GM21529 (cell line): ENCODE measurements at regions not wholly inside any gene's neighbourhood (a gene's known extent, or its start where the extent isn't known, plus 50 kb on each side); places are given as distances from the start of the nearest gene placed in this dataset.
"Not testable (repeated sequence)": the region's sequence is repeated elsewhere in the genome, so short reads cannot be mapped to it uniquely, and the experiment has no call there.

ENCODE experiments used
- ATAC-seq: cut with Tn5 transposase; IDR thresholded peaks from one replicate; pipeline ENCODE4 v1.9.1; 2021; ENCODE audit not compliant: unreplicated experiment

DNA sequence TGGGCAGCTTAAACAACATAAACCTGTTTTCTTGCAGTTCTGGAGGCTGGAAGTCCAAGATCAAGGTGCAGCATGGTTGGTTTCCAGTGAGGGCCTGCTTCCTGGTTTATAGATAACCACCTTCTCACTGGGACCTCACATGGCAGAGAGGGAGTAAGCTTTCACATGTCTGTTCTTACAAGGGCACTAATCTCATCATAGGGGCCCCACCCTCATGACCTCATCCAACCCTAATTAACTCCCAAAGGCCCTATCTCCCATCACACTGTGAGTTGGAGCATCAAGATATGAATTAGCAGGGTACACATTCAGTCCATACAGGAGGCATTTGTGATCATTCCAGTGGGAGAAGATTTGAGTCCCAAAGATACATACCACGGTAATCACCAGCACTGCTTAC lies 50.5 kb upstream of the GRIN2A start:
- ATAC-seq = no peak

DNA sequence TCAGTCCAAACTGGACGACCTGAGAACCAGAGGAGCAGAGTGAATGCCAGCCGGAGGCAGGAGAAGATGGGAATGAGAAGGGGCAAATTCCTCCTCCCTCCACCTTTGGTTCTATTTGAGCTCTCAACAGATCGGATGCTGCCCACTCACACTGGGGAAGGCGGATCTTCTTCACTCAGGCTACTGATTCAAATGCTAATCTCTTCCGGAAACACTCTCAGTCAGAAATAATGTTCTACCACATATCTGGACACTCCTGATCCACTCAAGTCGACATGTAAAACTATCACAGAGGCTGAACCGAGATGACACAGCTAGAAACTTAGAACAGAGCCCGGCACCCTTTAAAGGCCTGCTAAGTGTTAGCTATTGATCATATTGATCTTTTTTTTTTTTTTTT lies 57.4 kb upstream of the GRIN2A start:
- no peak for ATAC-seq

GRCh38 chr16:10240854-10241613 lies 58.8 kb upstream of the GRIN2A start:
- ATAC-seq = no peak

GRCh38 chr16:10242097-10242496 lies 59.9 kb upstream of the GRIN2A start:
- ATAC-seq = no peak

DNA sequence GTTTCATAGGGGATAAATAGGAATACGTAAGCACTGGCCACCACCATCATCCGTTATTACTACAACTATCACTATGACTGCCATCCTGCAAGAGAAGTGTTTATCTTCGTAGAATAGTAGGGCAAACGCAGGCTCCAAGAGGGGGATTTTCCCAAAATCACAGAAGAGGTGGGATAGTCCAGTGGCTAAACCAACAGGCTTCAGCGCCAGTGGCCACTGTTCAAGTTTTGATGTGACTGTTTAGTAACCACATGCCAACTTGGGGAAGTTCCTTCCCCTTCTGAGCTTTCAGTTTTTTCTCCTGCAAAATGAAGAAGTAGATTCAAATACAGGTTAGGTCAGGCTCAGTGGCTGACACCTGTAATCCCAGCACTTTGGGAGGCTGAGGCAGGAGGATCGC lies 60.7 kb upstream of the GRIN2A start:
- ATAC-seq = no peak

DNA sequence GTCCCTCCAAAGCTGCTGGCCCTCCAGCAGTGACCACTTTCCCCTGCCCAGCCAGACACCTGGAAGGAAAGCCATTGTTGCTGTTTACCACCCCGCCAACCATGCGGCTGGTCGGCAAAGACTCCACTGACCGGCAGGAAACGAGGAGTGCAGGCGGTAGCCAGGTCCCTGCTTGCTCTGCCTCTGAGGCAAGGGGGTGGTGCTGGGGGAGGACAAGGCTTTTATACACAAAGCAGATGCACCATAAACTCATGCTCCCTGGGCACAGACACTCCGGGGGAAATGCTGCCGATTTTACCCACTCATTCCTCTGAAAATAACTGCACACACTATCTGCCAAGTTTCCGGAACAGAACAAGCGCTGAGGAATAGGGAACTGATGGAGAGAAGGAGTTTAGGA lies 62.8 kb upstream of the GRIN2A start:
- no peak for ATAC-seq

GRCh38 chr16:10250137-10250828 lies 68.1 kb upstream of the GRIN2A start:
- ATAC-seq = no peak

- no peak for ATAC-seq
Observed at GRCh38 chr16:10252155-10252554, 69.9 kb upstream of the GRIN2A start.

- ATAC-seq = no peak
Observed at GRCh38 chr16:10253409-10253808, 71.2 kb upstream of the GRIN2A start.

GRCh38 chr16:10255728-10256127 lies 73.5 kb upstream of the GRIN2A start:
- no peak for ATAC-seq

- ATAC-seq = no peak
Observed at GRCh38 chr16:10256784-10257641, 74.8 kb upstream of the GRIN2A start.

DNA sequence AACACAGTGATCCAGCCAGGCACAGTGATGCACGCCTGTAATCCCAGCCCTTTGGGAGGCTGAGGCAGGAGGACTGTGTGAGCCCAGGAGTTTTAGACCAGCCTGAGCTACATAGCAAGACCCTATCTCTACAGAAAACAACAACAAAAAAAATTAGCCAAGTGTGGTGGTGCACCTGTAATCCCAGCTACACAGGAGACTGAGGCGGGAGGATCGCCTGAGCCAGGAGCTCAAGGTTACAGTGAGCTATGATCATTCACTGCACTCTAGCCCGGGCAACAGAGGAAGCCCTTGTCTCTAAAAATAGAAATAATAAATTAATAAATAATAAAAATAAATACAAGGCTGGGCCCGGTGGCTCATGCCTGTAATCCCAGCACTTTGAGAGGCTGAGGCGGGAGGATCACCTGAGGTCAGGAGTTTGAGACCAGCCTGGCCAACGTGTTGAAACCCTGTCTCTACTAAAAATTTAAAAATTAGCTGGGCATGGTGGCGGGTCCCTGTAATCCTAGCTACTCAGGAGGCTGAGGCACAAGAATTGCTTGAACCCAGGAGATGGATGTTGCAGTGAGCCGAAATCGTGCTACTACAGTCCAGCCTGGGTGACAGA lies 75.5 kb upstream of the GRIN2A start:
- ATAC-seq = not testable (repeated sequence)

DNA sequence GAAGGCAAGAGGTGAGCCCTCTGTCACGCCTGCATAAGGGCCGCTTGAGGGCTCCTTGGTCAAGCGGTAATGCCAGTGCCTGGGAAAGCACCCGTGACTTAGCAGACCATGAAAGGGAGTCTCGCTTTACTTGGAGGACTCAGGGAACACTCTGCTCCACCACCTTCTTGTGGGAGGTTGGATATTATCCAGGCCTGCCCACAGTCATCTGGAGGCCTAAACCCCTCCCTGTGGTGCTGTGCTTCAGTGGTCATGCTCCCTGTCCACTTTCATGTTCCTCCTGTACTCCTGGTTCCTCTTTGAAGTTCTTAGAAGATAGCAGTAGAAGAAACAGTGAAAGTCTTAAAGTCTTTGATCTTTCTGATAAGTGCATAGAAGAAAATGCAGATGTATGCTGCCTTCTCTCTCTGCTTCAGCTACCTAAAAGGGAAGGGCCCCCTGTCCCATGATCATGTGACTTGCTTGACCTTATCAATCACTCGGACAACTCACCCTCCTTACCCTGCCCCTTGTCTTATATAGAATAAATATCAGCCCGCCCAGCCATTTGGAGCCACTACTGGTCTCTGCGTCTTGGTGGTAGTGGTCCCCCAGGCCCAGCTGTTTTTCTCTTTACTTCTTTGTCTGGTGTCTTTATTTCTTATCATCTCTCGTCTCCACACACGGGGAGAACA lies 76.8 kb upstream of the GRIN2A start:
- not testable (repeated sequence) for ATAC-seq

GRCh38 chr16:10261077-10261476 lies 78.8 kb upstream of the GRIN2A start:
- no peak for ATAC-seq

GRCh38 chr16:10261526-10261925 lies 79.3 kb upstream of the GRIN2A start:
- not testable (repeated sequence) for ATAC-seq

GRCh38 chr16:10262377-10263132 lies 80.3 kb upstream of the GRIN2A start:
- no peak for ATAC-seq

DNA sequence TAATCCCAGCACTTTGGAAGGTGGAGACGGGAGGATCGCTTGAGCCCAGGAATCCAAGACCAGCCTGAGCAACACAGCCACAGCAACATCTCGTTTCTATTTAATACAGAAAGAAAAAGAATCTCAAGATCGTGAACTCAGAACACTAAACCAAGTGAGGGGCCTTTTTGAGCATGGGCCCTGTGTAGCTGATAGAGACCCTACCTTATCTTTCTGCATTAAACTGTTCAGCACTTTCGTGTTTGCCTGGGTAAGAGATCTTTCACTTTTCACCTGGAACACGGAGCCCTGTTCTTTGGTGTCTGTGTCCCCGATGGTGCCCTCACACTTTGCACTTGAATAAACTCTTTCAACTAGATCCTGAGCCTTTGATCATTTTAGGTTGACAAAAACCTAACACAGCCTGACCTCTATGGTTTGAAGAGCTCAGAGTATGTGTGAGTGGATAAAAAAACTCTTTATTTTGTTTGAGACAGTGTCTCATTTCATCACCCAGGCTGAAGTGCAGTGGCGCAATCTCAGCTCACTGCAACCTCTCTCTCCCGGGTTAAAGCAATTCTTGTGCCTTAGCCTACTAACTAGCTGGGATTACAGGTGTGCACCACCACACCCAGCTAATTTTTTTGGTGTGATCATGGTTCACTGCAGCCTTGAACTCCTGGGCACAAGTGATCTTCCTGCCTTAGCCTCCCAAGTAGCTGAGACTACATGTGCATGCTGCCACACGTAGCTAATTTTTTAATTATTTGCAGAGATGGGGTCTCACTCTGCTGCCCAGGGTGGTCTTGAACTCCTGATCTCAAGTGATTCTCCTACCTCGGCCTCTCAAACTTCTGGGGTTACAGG lies 83.8 kb upstream of the GRIN2A start:
- no peak for ATAC-seq

- ATAC-seq = peak; percentile 76
Observed at GRCh38 chr16:10266809-10267208, 84.6 kb upstream of the GRIN2A start.

- ATAC-seq = no peak
Observed at GRCh38 chr16:10269632-10270031, 87.4 kb upstream of the GRIN2A start.
